ENCODE measurements at regions not wholly inside any gene's neighbourhood (a gene's known extent, or its start where the extent isn't known, plus 50 kb on each side); places are given as distances from the start of the nearest gene placed in this dataset.

DNA sequence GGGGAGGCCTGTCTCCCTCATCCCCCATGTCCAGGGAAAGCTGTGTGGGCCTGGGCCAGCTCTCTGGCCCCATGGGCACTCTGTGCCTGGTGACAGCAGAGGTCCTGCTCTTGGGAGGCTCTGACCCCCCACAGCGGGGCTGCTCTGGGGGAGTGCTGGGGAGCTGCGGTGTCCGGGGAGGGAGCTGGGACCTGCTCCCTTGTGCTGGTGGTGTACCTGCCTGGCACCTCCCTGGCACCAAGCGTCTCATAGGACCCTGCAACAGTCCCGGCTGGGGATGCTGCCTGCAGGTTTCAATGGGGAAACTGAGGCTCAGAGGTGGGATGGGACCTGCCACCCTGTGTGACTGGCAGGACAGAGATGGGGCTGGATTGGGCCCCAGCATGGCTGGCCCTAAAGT is 111.3 kb downstream of the KIF26A start:
- TF ChIP-seq REST (IDR thresholded peaks at IDR 0.05; ENCODE audit: insufficient read depth in 1 of 2, low read depth in 2 of 2, low read length in 2 of 2) (no peak), SIN3A (IDR thresholded peaks at IDR 0.05; ENCODE audit: borderline replicate concordance, insufficient read depth, low read length) (no peak), TAF1 (IDR thresholded peaks at IDR 0.05; ENCODE audit: borderline replicate concordance, insufficient read depth, low read length) (no peak)
